NCI-H146 treated with DMSO at 0.1 percent for 48 hours (cell line): ENCODE measurements at regions not wholly inside any gene's neighbourhood (a gene's known extent, or its start where the extent isn't known, plus 50 kb on each side); places are given as distances from the start of the nearest gene placed in this dataset.
"Not testable (repeated sequence)": the region's sequence is repeated elsewhere in the genome, so short reads cannot be mapped to it uniquely, and the experiment has no call there.

ENCODE experiments used
- DNase-seq: peaks from one replicate; lab custom pipeline; 2025; ENCODE audit not compliant: unreplicated experiment; lab: John Stamatoyannopoulos, UW

- DNase-seq: no peak
Observed at GRCh38 chr5:163692091-163692490, 186.7 kb downstream of the MAT2B start.

GRCh38 chr5:163695830-163696578 lies 190.6 kb downstream of the MAT2B start:
- peak; percentile 24 for DNase-seq

- no peak for DNase-seq
Observed at GRCh38 chr5:163696579-163696887, 191.1 kb downstream of the MAT2B start.

- DNase-seq: no peak
Observed at GRCh38 chr5:163706053-163706771, 200.8 kb downstream of the MAT2B start.

- no peak for DNase-seq
Observed at GRCh38 chr5:163712011-163712410, 206.6 kb downstream of the MAT2B start.

GRCh38 chr5:163718272-163718671 lies 212.9 kb downstream of the MAT2B start:
- no peak for DNase-seq

- DNase-seq: no peak
Observed at GRCh38 chr5:163724305-163724704, 218.9 kb downstream of the MAT2B start.

- no peak for DNase-seq
Observed at GRCh38 chr5:163727028-163727427, 221.6 kb downstream of the MAT2B start.

- no peak for DNase-seq
Observed at GRCh38 chr5:163730206-163730756, 224.9 kb downstream of the MAT2B start.

- no peak for DNase-seq
Observed at GRCh38 chr5:163731256-163731655, 225.8 kb downstream of the MAT2B start.

GRCh38 chr5:163735069-163735468 lies 229.7 kb downstream of the MAT2B start:
- no peak for DNase-seq

GRCh38 chr5:163747586-163747985 lies 242.2 kb downstream of the MAT2B start:
- no peak for DNase-seq

GRCh38 chr5:163748934-163749333 lies 243.5 kb downstream of the MAT2B start:
- no peak for DNase-seq

- not testable (repeated sequence) for DNase-seq
Observed at GRCh38 chr5:163750415-163750814, 245.0 kb downstream of the MAT2B start.

- DNase-seq: no peak
Observed at GRCh38 chr5:163755505-163755904, 250.1 kb downstream of the MAT2B start.

- DNase-seq: no peak
Observed at GRCh38 chr5:163756170-163756569, 250.8 kb downstream of the MAT2B start.

GRCh38 chr5:163757344-163757743 lies 251.9 kb downstream of the MAT2B start:
- DNase-seq: no peak

- no peak for DNase-seq
Observed at GRCh38 chr5:163758283-163758711, 252.9 kb downstream of the MAT2B start.

- no peak for DNase-seq
Observed at GRCh38 chr5:163759000-163759704, 253.7 kb downstream of the MAT2B start.

- no peak for DNase-seq
Observed at GRCh38 chr5:163760498-163760897, 255.1 kb downstream of the MAT2B start.

- no peak for DNase-seq
Observed at GRCh38 chr5:163766936-163767670, 261.7 kb downstream of the MAT2B start.
